HepG2 (cell line): ENCODE measurements at regions not wholly inside any gene's neighbourhood (a gene's known extent, or its start where the extent isn't known, plus 50 kb on each side); places are given as distances from the start of the nearest gene placed in this dataset.

ENCODE experiments used
- ATAC-seq: fragments of 200-7000 bp; cut with Tn5 transposase; 3 replicates; pipeline ENCODE4 v1.9.1; 2020; ENCODE audit warnings: mild to moderate bottlenecking, moderate library complexity
- BruUV-seq: library from RNA; stranded (reverse); fragments of 400-500 nt; replicated peaks from 2 replicates; lab custom pipeline; 2021; lab: Mats Ljungman, UMichigan
- CTCF ChIA-PET: fragments of 300-600 bp; formaldehyde crosslinking; extraction: SDS; loops from one replicate; lab custom pipeline; 2021; ENCODE audit warnings: low total read pairs, inconsistent platforms, low intra/inter-chr PET ratio; lab: Yijun Ruan, JAX
- POLR2A ChIA-PET: fragments of 350-600 bp; sonication (Branson Sonifier 250); formaldehyde crosslinking; loops from one replicate; lab custom pipeline; 2020; ENCODE audit warnings: antibody characterized with exemption, inconsistent platforms; lab: Yijun Ruan, JAX
- DNase-seq: peaks from one replicate; pipeline ENCODE4 v3.0.0-alpha.2; 2015; ENCODE audit warnings: low spot score
- FAIRE-seq: peaks from 3 replicates; lab custom pipeline; 2011; peaks lifted over from hg19 to GRCh38; lab: Jason Lieb, UNC
- H2AFZ ChIP-seq: one replicate; pipeline ENCODE4 v1.6.1; 2011; ENCODE audit warnings: low read length, inconsistent platforms
- H3K27ac ChIP-seq: fragments of 300-600 bp; 3 replicates; pipeline ENCODE4 v1.8.0; 2011; ENCODE audit warnings: mixed run types, mild to moderate bottlenecking, mixed read lengths, low read length, inconsistent platforms; ENCODE audit not compliant: insufficient read depth; ENCODE audit errors: extremely low read length
- H3K27me3 ChIP-seq, 2 experiments: fragments of 200-600 bp in 1 of 2; 2 replicates in 1 of 2; 3 replicates in 1 of 2; pipeline versions ENCODE4 v1.6.0 to v1.8.0; 2011; ENCODE audit warnings: low read length in 2 of 2, mild to moderate bottlenecking in 2 of 2, moderate library complexity in 2 of 2, inconsistent platforms in 1 of 2; ENCODE audit not compliant: insufficient read depth in 2 of 2, control insufficient read depth in 1 of 2
- H3K36me3 ChIP-seq, 2 experiments: fragments of 200-600 bp in 1 of 2; replicated peaks in 1 of 2; 2 replicates in 1 of 2; 3 replicates in 1 of 2; pipeline versions ENCODE4 v1.5.1 to v1.8.0; 2011; ENCODE audit warnings: low read length in 2 of 2, inconsistent platforms in 1 of 2; ENCODE audit not compliant: insufficient read depth in 2 of 2, control insufficient read depth in 1 of 2
- H3K4me1 ChIP-seq: 2 replicates; pipeline ENCODE4 v1.5.1; 2012; ENCODE audit warnings: low read length, inconsistent platforms; ENCODE audit not compliant: insufficient read depth
- H3K4me2 ChIP-seq: 2 replicates; pipeline ENCODE4 v1.6.0; 2011; ENCODE audit warnings: low read depth, low read length, inconsistent platforms
- H3K4me3 ChIP-seq, 3 experiments: fragments of 200-600 bp in 1 of 3; sonication (generic), shearing (Covaris generic) in 1 of 3; replicated peaks in 1 of 3; 2 replicates each; pipeline ENCODE4 v1.5.1; 2011 to 2016; ENCODE audit warnings: low read length in 3 of 3, inconsistent platforms in 2 of 3, low read depth in 2 of 3, mild to moderate bottlenecking in 2 of 3, control low read depth in 1 of 3, mixed read lengths in 1 of 3; ENCODE audit not compliant: insufficient read depth in 1 of 3
- H3K79me2 ChIP-seq: one replicate; pipeline ENCODE4 v1.6.1; 2011; ENCODE audit warnings: low read length, inconsistent platforms; ENCODE audit not compliant: insufficient read depth
- H3K9ac ChIP-seq: 2 replicates; pipeline ENCODE4 v1.6.0; 2011; ENCODE audit warnings: mild to moderate bottlenecking, low read depth, low read length, inconsistent platforms; ENCODE audit not compliant: insufficient read depth
- H3K9me3 ChIP-seq: 2 replicates; pipeline ENCODE4 v1.5.1; 2012; ENCODE audit warnings: mild to moderate bottlenecking, low read length
- H4K20me1 ChIP-seq: 2 replicates; pipeline ENCODE4 v1.6.0; 2011; ENCODE audit warnings: inconsistent platforms, mild to moderate bottlenecking, low read length, moderate library complexity; ENCODE audit not compliant: insufficient read depth
- HNRNPLL ChIP-seq: fragments of 200-400 bp; formaldehyde crosslinking; IDR thresholded peaks from 2 replicates; pipeline ENCODE4 v1.6.1; 2017; ENCODE audit warnings: mild to moderate bottlenecking, low read depth, low read length; ENCODE audit not compliant: poor library complexity, severe bottlenecking
- IKZF4 ChIP-seq: sonication (generic); formaldehyde crosslinking; IDR thresholded peaks from 2 replicates; pipeline ENCODE4 v1.5.1; 2020; ENCODE audit warnings: borderline replicate concordance, mild to moderate bottlenecking, low read depth, missing genetic modification reagents; ENCODE audit errors: not compliant biosample characterization
- PPARG ChIP-seq: conservative IDR thresholded peaks from 2 replicates; pipeline ENCODE4 v1.6.1; 2016; ENCODE audit warnings: missing biosample characterization, missing genetic modification reagents
- RBM39 ChIP-seq: fragments of 200-400 bp; formaldehyde crosslinking; IDR thresholded peaks from one replicate; pipeline ENCODE4 v1.6.1; 2018; ENCODE audit warnings: antibody characterized with exemption, mild to moderate bottlenecking, low read depth, low read length; ENCODE audit not compliant: poor library complexity, severe bottlenecking
- SALL2 ChIP-seq: sonication (generic); formaldehyde crosslinking; IDR thresholded peaks from 2 replicates; pipeline ENCODE4 v1.8.1; 2023; ENCODE audit warnings: mild to moderate bottlenecking, missing genetic modification reagents, inconsistent platforms
- SKIL ChIP-seq: sonication (generic); formaldehyde crosslinking; IDR thresholded peaks from 2 replicates; pipeline ENCODE4 v1.8.0; 2022; ENCODE audit warnings: missing genetic modification reagents, mild to moderate bottlenecking, moderate library complexity, borderline replicate concordance
- TCF12 ChIP-seq, 2 experiments: fragments of 450-650 bp in 1 of 2; sonication (generic) in 1 of 2; formaldehyde crosslinking in 1 of 2; IDR thresholded peaks; 2 replicates each; pipeline versions ENCODE4 v1.6.1 to v1.8.0; 2017 to 2022; ENCODE audit warnings: antibody characterized with exemption in 1 of 2, mild to moderate bottlenecking in 1 of 2, missing genetic modification reagents in 1 of 2, moderate library complexity in 1 of 2
- ZBTB21 ChIP-seq: sonication (generic); formaldehyde crosslinking; IDR thresholded peaks from 2 replicates; pipeline ENCODE4 v1.4.0; 2020; ENCODE audit warnings: missing genetic modification reagents
- ZNF121 ChIP-seq: sonication (generic); formaldehyde crosslinking; IDR thresholded peaks from 2 replicates; pipeline ENCODE4 v1.5.0; 2020; ENCODE audit warnings: mild to moderate bottlenecking, missing genetic modification reagents
- ZNF331 ChIP-seq: sonication (generic); formaldehyde crosslinking; IDR thresholded peaks from 2 replicates; pipeline ENCODE4 v1.4.0; 2020; ENCODE audit warnings: missing genetic modification reagents
- ZNF672 ChIP-seq: sonication (generic); formaldehyde crosslinking; IDR thresholded peaks from 2 replicates; pipeline ENCODE4 v1.8.1; 2022; ENCODE audit warnings: missing genetic modification reagents
- WGBS: methylation state at CpG from one replicate; pipeline ENCODE4 v1.1.6; 2017; ENCODE audit warnings: low lambda C conversion rate; 5-methylcytosine and 5-hydroxymethylcytosine counted together
- in situ Hi-C: cut with HindIII; loops from 2 replicates; pipeline ENCODE4 v1.10.0; 2017; ENCODE audit warnings: low pct_unique_long_range_greater_than_20kb; ENCODE audit not compliant: extremely low pct_ligation_motif_present
- intact Hi-C: fragments of 100-400 bp; cut with micrococcal nuclease; formaldehyde crosslinking; loops from one replicate; pipeline ENCODE4 v1.10.0; 2022; ENCODE audit not compliant: unreplicated experiment

DNA sequence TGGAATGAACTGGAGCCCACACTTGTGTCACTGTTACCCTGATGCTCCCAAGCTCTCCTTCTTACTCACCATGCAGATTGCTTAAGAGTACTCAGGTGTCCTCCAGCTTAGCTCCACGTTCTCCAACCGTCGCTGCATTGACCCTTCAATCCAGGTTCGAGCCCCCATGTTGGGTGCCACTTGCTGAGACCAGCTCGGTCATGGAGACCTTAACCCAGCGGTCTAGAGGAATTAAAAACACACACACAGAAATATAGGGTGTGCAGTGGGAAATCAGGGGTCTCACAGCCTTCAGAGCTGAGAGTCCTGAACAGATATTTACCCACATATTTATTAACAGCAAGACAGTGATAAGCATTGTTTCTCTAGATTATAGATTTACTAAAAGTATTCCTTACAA is 229.1 kb upstream of the APCDD1 start:
- Histone ChIP-seq H3K79me2 (no peaks in the 10 kb centered on the region), H3K36me3 (no peaks in the 10 kb centered on the region)
- BruUV-seq, result no TSS peak
- intact Hi-C loops, result no loop called here
- WGBS, result 9% methylated on average over 6 of the region's 6 CpGs
- TF ChIP-seq ZNF121 (no peak), HNRNPLL (no peak), RBM39 (no peak), TCF12 (IDR thresholded peaks at IDR 0.05) (no peak), TCF12 (CRISPR knock-in tag; IDR thresholded peaks at IDR 0.05) (no peak)
- TF ChIP-seq, all 625 proteins: peak for 0
- FAIRE-seq (no peak), ATAC-seq (no peak), DNase-seq (no peak)
- Histone ChIP-seq H3K27ac (no peak overlapping the region), H3K9me3 (peaks cover 7% of the 10 kb centered on the region; the same call in 1 of the 2 replicates), H3K4me1 (no peaks in the 10 kb centered on the region), H4K20me1 (no peaks in the 10 kb centered on the region), H3K9ac (no peak overlapping the region), H2AFZ (no peak overlapping the region), H3K4me3 (no peak overlapping the region), H3K27me3 (no peaks in the 10 kb centered on the region), H3K4me2 (no peak overlapping the region)
- ChIA-PET POLR2A (no interaction called here), CTCF (no interaction called here)
- in situ Hi-C loops, result no loop called here

GRCh38 chr18:10226971-10227370 is 227.5 kb upstream of the APCDD1 start:
- ATAC-seq, result no peak
- TF ChIP-seq SALL2 (CRISPR knock-in tag) (no peak), ZNF672 (CRISPR knock-in tag) (no peak), ZBTB21 (CRISPR knock-in tag) (no peak), SKIL (CRISPR knock-in tag) (no peak), ZNF331 (CRISPR knock-in tag) (no peak), PPARG (CRISPR knock-in tag) (no peak), IKZF4 (CRISPR knock-in tag) (no peak)
- Histone ChIP-seq H4K20me1 (no peaks in the 10 kb centered on the region), H3K9me3 (peaks cover 7% of the 10 kb centered on the region; the same call in 1 of the 2 replicates), H3K4me3 (no peak overlapping the region), H3K4me1 (no peaks in the 10 kb centered on the region), H3K27me3 (no peaks in the 10 kb centered on the region), H3K27ac (no peak overlapping the region), H3K36me3 (no peaks in the 10 kb centered on the region), H2AFZ (no peak overlapping the region), H3K9ac (no peak overlapping the region), H3K79me2 (no peaks in the 10 kb centered on the region), H3K4me2 (no peak overlapping the region)
- no peak for FAIRE-seq
- CTCF ChIA-PET, result no interaction called here
- WGBS, result 40% methylated on average over 2 of the region's 2 CpGs
- in situ Hi-C loops (no loop called here), intact Hi-C loops (no loop called here)
- POLR2A ChIA-PET, result no interaction called here
- no TSS peak for BruUV-seq
- DNase-seq, result no peak
